HG03565 (cell line): ENCODE measurements at regions not wholly inside any gene's neighbourhood (a gene's known extent, or its start where the extent isn't known, plus 50 kb on each side); places are given as distances from the start of the nearest gene placed in this dataset.

ENCODE experiments used
- ATAC-seq: cut with Tn5 transposase; IDR thresholded peaks from one replicate; pipeline ENCODE4 v1.9.1; 2021; ENCODE audit warnings: mild to moderate bottlenecking, moderate library complexity; ENCODE audit not compliant: unreplicated experiment

- ATAC-seq, result no peak
Measured at GRCh38 chr12:92539976-92540781, 162.6 kb upstream of the PLEKHG7 start.

GRCh38 chr12:92539110-92539749 lies 163.6 kb upstream of the PLEKHG7 start:
- ATAC-seq, result peak; percentile 43

GRCh38 chr12:92537290-92537960 lies 165.4 kb upstream of the PLEKHG7 start:
- ATAC-seq, result no peak

GRCh38 chr12:92535961-92536360 lies 166.8 kb upstream of the PLEKHG7 start:
- ATAC-seq, result no peak

GRCh38 chr12:92533280-92533890 lies 169.4 kb upstream of the PLEKHG7 start:
- no peak for ATAC-seq

- no peak for ATAC-seq
Measured at GRCh38 chr12:92530706-92531105, 172.1 kb upstream of the PLEKHG7 start.

GRCh38 chr12:92529944-92530343 lies 172.8 kb upstream of the PLEKHG7 start:
- no peak for ATAC-seq

- no peak for ATAC-seq
Measured at GRCh38 chr12:92528586-92528985, 174.2 kb upstream of the PLEKHG7 start.

- ATAC-seq, result no peak
Measured at GRCh38 chr12:92528097-92528496, 174.7 kb upstream of the PLEKHG7 start.

GRCh38 chr12:92524489-92524888 lies 178.3 kb upstream of the PLEKHG7 start:
- no peak for ATAC-seq

GRCh38 chr12:92520511-92520910 lies 182.3 kb upstream of the PLEKHG7 start:
- ATAC-seq, result no peak

GRCh38 chr12:92519284-92519683 lies 183.5 kb upstream of the PLEKHG7 start:
- ATAC-seq, result no peak

GRCh38 chr12:92518071-92518470 lies 184.7 kb upstream of the PLEKHG7 start:
- no peak for ATAC-seq

- ATAC-seq, result no peak
Measured at GRCh38 chr12:92516277-92516600, 186.6 kb upstream of the PLEKHG7 start.

- ATAC-seq, result no peak
Measured at GRCh38 chr12:92513231-92513730, 189.5 kb upstream of the PLEKHG7 start.

- ATAC-seq, result no peak
Measured at GRCh38 chr12:92511786-92512185, 191.0 kb upstream of the PLEKHG7 start.

GRCh38 chr12:92509156-92509738 lies 193.5 kb upstream of the PLEKHG7 start:
- ATAC-seq, result no peak

GRCh38 chr12:92506891-92507290 lies 195.9 kb upstream of the PLEKHG7 start:
- ATAC-seq, result no peak

GRCh38 chr12:92506460-92506859 lies 196.3 kb upstream of the PLEKHG7 start:
- no peak for ATAC-seq

GRCh38 chr12:92505254-92506231 lies 197.2 kb upstream of the PLEKHG7 start:
- no peak for ATAC-seq
